Neural progenitor cell (in vitro differentiated cells): ENCODE measurements at regions not wholly inside any gene's neighbourhood (a gene's known extent, or its start where the extent isn't known, plus 50 kb on each side); places are given as distances from the start of the nearest gene placed in this dataset.

Experiments used
- DNase-seq: peaks from one replicate; pipeline ENCODE4 v3.0.0-alpha.2; 2016; ENCODE audit warnings: low spot score
- H2AFZ ChIP-seq: fragments of 200-600 bp; sonication (generic); replicated peaks from 2 replicates; pipeline ENCODE4 v1.6.1; 2016; ENCODE audit warnings: antibody characterized with exemption
- H3F3A ChIP-seq: fragments of 200-600 bp; sonication (generic); 2 replicates; pipeline ENCODE4 v1.6.1; 2016; ENCODE audit warnings: antibody characterized with exemption, low read depth
- H3K27ac ChIP-seq: fragments of 200-600 bp; sonication (generic); 2 replicates; pipeline ENCODE4 v1.5.1; 2016; ENCODE audit warnings: mild to moderate bottlenecking
- H3K27me3 ChIP-seq: fragments of 200-600 bp; sonication (generic); 2 replicates; pipeline ENCODE4 v1.6.1; 2016; ENCODE audit warnings: mild to moderate bottlenecking, moderate library complexity
- H3K36me3 ChIP-seq: fragments of 200-600 bp; sonication (generic); 2 replicates; pipeline ENCODE4 v1.5.1; 2016
- H3K4me1 ChIP-seq: fragments of 200-600 bp; sonication (generic); 2 replicates; pipeline ENCODE4 v1.6.1; 2016; ENCODE audit warnings: mixed run types
- H3K4me2 ChIP-seq: fragments of 200-600 bp; sonication (generic); 2 replicates; pipeline ENCODE4 v1.6.1; 2016
- H3K4me3 ChIP-seq: fragments of 200-600 bp; sonication (generic); 2 replicates; pipeline ENCODE4 v1.5.1; 2016
- H3K79me2 ChIP-seq: fragments of 200-600 bp; sonication (generic); 2 replicates; pipeline ENCODE4 v1.6.1; 2016; ENCODE audit warnings: low read depth
- H3K9ac ChIP-seq: fragments of 200-600 bp; sonication (generic); 2 replicates; pipeline ENCODE4 v1.6.1; 2016
- H3K9me3 ChIP-seq: fragments of 200-600 bp; sonication (generic); 2 replicates; pipeline ENCODE4 v1.5.1; 2016; ENCODE audit warnings: low read depth
- H4K20me1 ChIP-seq: fragments of 200-600 bp; sonication (generic); 2 replicates; pipeline ENCODE4 v1.6.1; 2016; ENCODE audit warnings: low read depth
- H3K27ac Mint-ChIP-seq: 3 replicates; pipeline ENCODE4 v1.8.0; 2021; ENCODE audit warnings: mixed read lengths
- H3K27me3 Mint-ChIP-seq: 2 replicates; pipeline ENCODE4 v1.8.0; 2022; ENCODE audit warnings: low read depth, mild to moderate bottlenecking, inconsistent platforms, moderate library complexity, mixed read lengths; ENCODE audit not compliant: insufficient read depth
- H3K36me3 Mint-ChIP-seq: 3 replicates; pipeline ENCODE4 v1.8.0; 2021; ENCODE audit warnings: mixed read lengths
- H3K4me1 Mint-ChIP-seq: 3 replicates; pipeline ENCODE4 v1.8.0; 2021; ENCODE audit warnings: mixed read lengths
- H3K4me3 Mint-ChIP-seq: 3 replicates; pipeline ENCODE4 v1.8.0; 2021; ENCODE audit warnings: mild to moderate bottlenecking, moderate library complexity, mixed read lengths
- H3K9me3 Mint-ChIP-seq: 3 replicates; pipeline ENCODE4 v1.8.0; 2020; ENCODE audit warnings: mixed read lengths
- EZH2 ChIP-seq: fragments of 200-600 bp; sonication (generic); IDR thresholded peaks from 2 replicates; pipeline ENCODE4 v1.6.1; 2017; ENCODE audit warnings: antibody characterized with exemption, mild to moderate bottlenecking, moderate library complexity
- EZH2phosphoT487 ChIP-seq: fragments of 200-600 bp; sonication (generic); IDR thresholded peaks from 2 replicates; pipeline ENCODE4 v1.6.1; 2017; ENCODE audit warnings: antibody characterized with exemption
- TF ChIP-seq, protein P1 (sequence below): fragments of 200-600 bp; sonication (generic); IDR thresholded peaks from 2 replicates; pipeline ENCODE4 v1.5.1; 2017; ENCODE audit warnings: antibody characterized with exemption, mild to moderate bottlenecking

DNA sequence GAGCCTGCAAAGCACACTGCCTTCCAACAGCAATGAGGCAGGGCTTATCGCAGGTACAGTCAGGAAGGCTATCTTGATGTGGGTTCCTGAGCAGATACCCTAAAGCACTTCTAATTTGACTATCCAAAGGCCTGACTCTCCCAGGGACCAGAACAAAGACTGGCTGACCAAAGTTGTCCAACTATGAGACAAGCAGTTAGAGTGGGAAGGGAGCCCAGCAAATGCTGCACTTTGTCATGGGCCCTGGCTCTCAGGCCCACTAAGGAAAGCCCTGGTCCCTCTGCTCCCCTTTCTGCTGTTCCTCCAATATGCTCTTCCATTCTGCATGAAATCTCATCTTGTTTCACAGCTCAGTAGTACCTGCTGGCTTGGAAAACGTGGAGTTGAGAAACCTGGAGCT is 391.0 kb downstream of the RAB28 start:
- no peaks in the 10 kb centered on the region for H3K36me3 Mint-ChIP-seq
- no peaks in the 10 kb centered on the region for H3K27me3 Mint-ChIP-seq
- no peak overlapping the region for H3K9ac ChIP-seq
- no peaks in the 10 kb centered on the region for H3K36me3 ChIP-seq
- H3K9me3 Mint-ChIP-seq = peaks cover 5% of the 10 kb centered on the region
- H3K4me3 ChIP-seq = no peak overlapping the region
- peaks cover 2% of the 10 kb centered on the region for H3K4me1 Mint-ChIP-seq
- DNase-seq = no peak
- H3K27me3 ChIP-seq = no peaks in the 10 kb centered on the region
- peaks cover 3% of the 10 kb centered on the region for H3F3A ChIP-seq
- no peak overlapping the region for H2AFZ ChIP-seq
- no peak overlapping the region for H3K27ac ChIP-seq
- no peaks in the 10 kb centered on the region for H3K9me3 ChIP-seq
- no peak overlapping the region for H3K27ac Mint-ChIP-seq
- no peaks in the 10 kb centered on the region for H3K4me1 ChIP-seq
- TF ChIP-seq, protein P1, sequence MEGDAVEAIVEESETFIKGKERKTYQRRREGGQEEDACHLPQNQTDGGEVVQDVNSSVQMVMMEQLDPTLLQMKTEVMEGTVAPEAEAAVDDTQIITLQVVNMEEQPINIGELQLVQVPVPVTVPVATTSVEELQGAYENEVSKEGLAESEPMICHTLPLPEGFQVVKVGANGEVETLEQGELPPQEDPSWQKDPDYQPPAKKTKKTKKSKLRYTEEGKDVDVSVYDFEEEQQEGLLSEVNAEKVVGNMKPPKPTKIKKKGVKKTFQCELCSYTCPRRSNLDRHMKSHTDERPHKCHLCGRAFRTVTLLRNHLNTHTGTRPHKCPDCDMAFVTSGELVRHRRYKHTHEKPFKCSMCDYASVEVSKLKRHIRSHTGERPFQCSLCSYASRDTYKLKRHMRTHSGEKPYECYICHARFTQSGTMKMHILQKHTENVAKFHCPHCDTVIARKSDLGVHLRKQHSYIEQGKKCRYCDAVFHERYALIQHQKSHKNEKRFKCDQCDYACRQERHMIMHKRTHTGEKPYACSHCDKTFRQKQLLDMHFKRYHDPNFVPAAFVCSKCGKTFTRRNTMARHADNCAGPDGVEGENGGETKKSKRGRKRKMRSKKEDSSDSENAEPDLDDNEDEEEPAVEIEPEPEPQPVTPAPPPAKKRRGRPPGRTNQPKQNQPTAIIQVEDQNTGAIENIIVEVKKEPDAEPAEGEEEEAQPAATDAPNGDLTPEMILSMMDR = no peak
- TF ChIP-seq EZH2phosphoT487 (no peak), EZH2 (no peak)
- H3K4me2 ChIP-seq = no peak overlapping the region
- H3K4me3 Mint-ChIP-seq = no peak overlapping the region
- no peaks in the 10 kb centered on the region for H4K20me1 ChIP-seq
- H3K79me2 ChIP-seq = no peaks in the 10 kb centered on the region

DNA sequence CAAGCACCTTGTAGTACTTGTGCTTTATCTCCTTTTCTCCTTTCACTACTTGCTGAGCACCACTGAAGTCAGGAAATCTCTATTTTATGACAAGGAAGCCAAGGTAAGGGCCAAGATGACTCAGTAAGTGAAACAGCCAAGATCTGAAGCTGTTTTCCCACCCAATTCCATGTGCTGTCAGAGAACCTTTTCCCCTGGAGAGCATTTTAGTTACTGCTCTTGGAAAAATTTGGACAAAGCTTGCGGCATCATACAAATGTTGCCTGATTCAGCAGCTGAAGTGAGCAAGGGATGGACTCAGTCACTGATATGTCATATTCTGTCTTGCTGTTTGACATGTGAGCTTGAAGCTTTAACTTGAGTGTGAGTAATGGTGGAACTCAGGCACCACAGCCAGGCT is 391.4 kb downstream of the RAB28 start:
- H2AFZ ChIP-seq = no peak overlapping the region
- Mint-ChIP-seq H3K36me3 (no peaks in the 10 kb centered on the region), H3K4me3 (no peak overlapping the region), H3K9me3 (peaks cover 5% of the 10 kb centered on the region), H3K27ac (no peak overlapping the region), H3K27me3 (no peaks in the 10 kb centered on the region), H3K4me1 (peaks cover 2% of the 10 kb centered on the region)
- H4K20me1 ChIP-seq = no peaks in the 10 kb centered on the region
- H3K4me2 ChIP-seq = no peak overlapping the region
- H3K4me1 ChIP-seq = no peaks in the 10 kb centered on the region
- no peak for TF ChIP-seq EZH2
- no peak for TF ChIP-seq EZH2phosphoT487
- H3K79me2 ChIP-seq = no peaks in the 10 kb centered on the region
- no peaks in the 10 kb centered on the region for H3K36me3 ChIP-seq
- no peak overlapping the region for H3K4me3 ChIP-seq
- peaks cover 3% of the 10 kb centered on the region for H3F3A ChIP-seq
- DNase-seq = no peak
- H3K27me3 ChIP-seq = no peaks in the 10 kb centered on the region
- no peak overlapping the region for H3K9ac ChIP-seq
- H3K9me3 ChIP-seq = no peaks in the 10 kb centered on the region
- no peak overlapping the region for H3K27ac ChIP-seq

DNA sequence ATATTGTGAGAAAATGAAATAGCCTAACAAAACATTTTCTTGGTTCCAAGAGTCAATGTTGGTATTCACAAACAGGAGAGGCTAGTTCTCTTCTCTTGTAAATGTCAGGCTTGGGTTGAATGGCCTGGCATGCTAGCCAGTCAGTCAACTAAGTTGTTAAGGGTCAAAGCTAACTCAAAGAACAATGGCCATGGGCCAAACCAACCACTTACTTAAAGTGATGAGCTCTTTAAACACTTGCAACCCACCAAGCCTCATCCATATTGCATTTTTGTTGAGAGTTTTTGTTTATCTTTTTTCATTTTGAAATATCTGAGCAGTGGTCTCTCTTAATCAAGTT is 394.5 kb downstream of the RAB28 start:
- no peaks in the 10 kb centered on the region for H3K79me2 ChIP-seq
- no peak overlapping the region for H3K27ac Mint-ChIP-seq
- DNase-seq = no peak
- no peaks in the 10 kb centered on the region for H3K27me3 ChIP-seq
- no peak overlapping the region for H3K4me3 ChIP-seq
- TF ChIP-seq EZH2phosphoT487 (no peak), EZH2 (no peak)
- TF ChIP-seq, protein P1 = no peak
- H3F3A ChIP-seq = no peaks in the 10 kb centered on the region
- H3K4me2 ChIP-seq = no peak overlapping the region
- no peaks in the 10 kb centered on the region for H3K4me1 Mint-ChIP-seq
- H3K4me3 Mint-ChIP-seq = no peak overlapping the region
- H3K9me3 Mint-ChIP-seq = no peaks in the 10 kb centered on the region
- H3K27ac ChIP-seq = no peak overlapping the region
- no peaks in the 10 kb centered on the region for H3K27me3 Mint-ChIP-seq
- no peak overlapping the region for H2AFZ ChIP-seq
- no peaks in the 10 kb centered on the region for H3K9me3 ChIP-seq
- H4K20me1 ChIP-seq = no peaks in the 10 kb centered on the region
- H3K9ac ChIP-seq = no peak overlapping the region
- no peaks in the 10 kb centered on the region for H3K4me1 ChIP-seq
- no peaks in the 10 kb centered on the region for H3K36me3 ChIP-seq
- H3K36me3 Mint-ChIP-seq = no peaks in the 10 kb centered on the region

DNA sequence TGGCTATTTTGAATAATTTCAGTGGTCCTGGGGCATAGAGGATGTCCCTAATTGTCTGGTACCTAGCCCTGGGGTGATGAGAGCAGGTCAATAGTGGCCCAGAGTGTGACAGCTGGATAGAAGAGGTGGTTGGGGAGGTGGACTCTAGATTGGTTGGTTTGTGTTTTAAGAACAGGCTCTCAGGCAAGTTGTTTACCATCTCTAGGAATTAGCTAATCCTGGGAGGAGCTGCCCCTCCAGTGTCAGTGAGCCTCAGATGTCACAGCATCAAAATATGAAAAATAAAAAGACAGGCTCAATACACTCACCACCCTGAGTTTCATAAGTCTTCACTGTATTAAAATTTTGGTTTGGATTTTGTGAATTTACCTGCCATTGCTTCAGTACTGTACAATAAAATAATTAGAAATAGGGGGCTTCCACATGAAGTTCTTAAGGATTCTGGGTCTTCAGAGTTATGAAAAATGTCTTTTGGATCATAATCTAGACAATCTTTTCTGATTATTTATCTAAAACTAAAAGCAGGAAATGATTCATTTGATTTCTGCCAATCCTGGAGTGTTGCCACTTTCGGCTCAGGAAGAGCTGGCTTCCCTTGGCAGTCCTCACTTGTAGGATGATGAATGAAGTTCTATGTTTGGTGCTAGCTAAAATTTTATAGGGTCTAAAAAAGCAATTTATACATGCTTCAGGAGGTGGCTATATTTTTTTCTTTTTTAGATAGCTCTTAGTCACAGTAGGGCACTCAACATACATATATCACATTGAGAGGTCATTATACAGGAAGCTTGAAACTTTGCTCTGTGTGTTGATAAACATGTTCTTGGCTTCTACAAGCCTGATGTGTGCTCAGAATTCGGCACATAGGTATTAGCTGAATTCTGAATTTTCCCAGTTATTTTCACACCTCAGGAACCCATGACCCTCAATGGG is 395.1 kb downstream of the RAB28 start:
- no peaks in the 10 kb centered on the region for H3K79me2 ChIP-seq
- H3K27me3 ChIP-seq = no peaks in the 10 kb centered on the region
- no peak overlapping the region for H3K27ac ChIP-seq
- no peaks in the 10 kb centered on the region for H3K36me3 ChIP-seq
- Mint-ChIP-seq H3K4me3 (no peak overlapping the region), H3K9me3 (no peaks in the 10 kb centered on the region), H3K36me3 (no peaks in the 10 kb centered on the region), H3K4me1 (no peaks in the 10 kb centered on the region), H3K27ac (no peak overlapping the region), H3K27me3 (no peaks in the 10 kb centered on the region)
- no peaks in the 10 kb centered on the region for H3K4me1 ChIP-seq
- no peak overlapping the region for H3K4me3 ChIP-seq
- no peak overlapping the region for H3K9ac ChIP-seq
- TF ChIP-seq, protein P1 = no peak
- TF ChIP-seq EZH2 (no peak), EZH2phosphoT487 (no peak)
- no peak overlapping the region for H2AFZ ChIP-seq
- no peak for DNase-seq
- no peaks in the 10 kb centered on the region for H3K9me3 ChIP-seq
- no peaks in the 10 kb centered on the region for H3F3A ChIP-seq
- no peaks in the 10 kb centered on the region for H4K20me1 ChIP-seq
- no peak overlapping the region for H3K4me2 ChIP-seq
